ENCODE measurements at regions not wholly inside any gene's neighbourhood (a gene's known extent, or its start where the extent isn't known, plus 50 kb on each side); places are given as distances from the start of the nearest gene placed in this dataset.

GRCh38 chr17:10936931-10937330 is 99.0 kb upstream of the PIRT start:
- TF ChIP-seq ELF4 (IDR thresholded peaks at IDR 0.05), result no peak
- no peak for TF ChIP-seq CTBP1 (IDR thresholded peaks at IDR 0.05; ENCODE audit: borderline replicate concordance)
- no peak for TF ChIP-seq FOXM1 (IDR thresholded peaks at IDR 0.05; ENCODE audit: borderline replicate concordance)
- no peak for TF ChIP-seq BHLHE40 (IDR thresholded peaks at IDR 0.05; ENCODE audit: borderline replicate concordance)
- TF ChIP-seq, protein P1, sequence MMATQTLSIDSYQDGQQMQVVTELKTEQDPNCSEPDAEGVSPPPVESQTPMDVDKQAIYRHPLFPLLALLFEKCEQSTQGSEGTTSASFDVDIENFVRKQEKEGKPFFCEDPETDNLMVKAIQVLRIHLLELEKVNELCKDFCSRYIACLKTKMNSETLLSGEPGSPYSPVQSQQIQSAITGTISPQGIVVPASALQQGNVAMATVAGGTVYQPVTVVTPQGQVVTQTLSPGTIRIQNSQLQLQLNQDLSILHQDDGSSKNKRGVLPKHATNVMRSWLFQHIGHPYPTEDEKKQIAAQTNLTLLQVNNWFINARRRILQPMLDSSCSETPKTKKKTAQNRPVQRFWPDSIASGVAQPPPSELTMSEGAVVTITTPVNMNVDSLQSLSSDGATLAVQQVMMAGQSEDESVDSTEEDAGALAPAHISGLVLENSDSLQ (IDR thresholded peaks at IDR 0.05), result no peak
- TF ChIP-seq SP1 (IDR thresholded peaks at IDR 0.05), result no peak
- TF ChIP-seq FOXK2 (IDR thresholded peaks at IDR 0.05), result no peak
- TF ChIP-seq ZNF384 (IDR thresholded peaks at IDR 0.05), result no peak
- TF ChIP-seq L3MBTL2 (conservative IDR thresholded peaks at IDR 0.05), result no peak
- no peak for TF ChIP-seq ARNT (IDR thresholded peaks at IDR 0.05)
- TF ChIP-seq SUZ12 (IDR thresholded peaks at IDR 0.05), result no peak
- no peak for TF ChIP-seq NFRKB (IDR thresholded peaks at IDR 0.05)
- TF ChIP-seq LEF1 (IDR thresholded peaks at IDR 0.05; ENCODE audit: borderline replicate concordance), result no peak
